Mesendoderm (in vitro differentiated cells): ENCODE measurements at regions not wholly inside any gene's neighbourhood (a gene's known extent, or its start where the extent isn't known, plus 50 kb on each side); places are given as distances from the start of the nearest gene placed in this dataset.

Experiments
- DNase-seq: peaks from one replicate; pipeline ENCODE4 v3.0.0; 2013
- H2AK5ac ChIP-seq: 2 replicates; pipeline ENCODE4 v1.6.1; 2013; ENCODE audit warnings: low read length, inconsistent platforms
- H2BK120ac ChIP-seq: 2 replicates; pipeline ENCODE4 v1.6.1; 2013; ENCODE audit warnings: low read depth, mild to moderate bottlenecking, low read length, moderate library complexity, mixed read lengths
- H2BK15ac ChIP-seq: replicated peaks from 2 replicates; pipeline ENCODE4 v1.6.1; 2013; ENCODE audit warnings: low read depth, mild to moderate bottlenecking, moderate library complexity
- H2BK5ac ChIP-seq: 2 replicates; pipeline ENCODE4 v1.6.1; 2013; ENCODE audit warnings: low read length, inconsistent platforms
- H3K18ac ChIP-seq: 2 replicates; pipeline ENCODE4 v1.6.1; 2013; ENCODE audit warnings: mild to moderate bottlenecking, low read length, mixed read lengths
- H3K23ac ChIP-seq: one replicate; pipeline ENCODE4 v1.6.1; 2013; ENCODE audit warnings: low read length
- H3K27ac ChIP-seq: 2 replicates; pipeline ENCODE4 v1.5.1; 2013; ENCODE audit warnings: low read depth, mild to moderate bottlenecking, inconsistent platforms, low read length, moderate library complexity
- H3K27me3 ChIP-seq: 2 replicates; pipeline ENCODE4 v1.6.1; 2013; ENCODE audit warnings: low read length, control low read depth, mild to moderate bottlenecking, inconsistent platforms; ENCODE audit not compliant: insufficient read depth, poor library complexity
- H3K36me3 ChIP-seq: 2 replicates; pipeline ENCODE4 v1.6.1; 2013; ENCODE audit warnings: low read length, inconsistent platforms; ENCODE audit not compliant: control insufficient read depth, insufficient read depth
- H3K4ac ChIP-seq: one replicate; pipeline ENCODE4 v1.6.1; 2013; ENCODE audit warnings: low read depth, mild to moderate bottlenecking, low read length, moderate library complexity
- H3K4me1 ChIP-seq: 2 replicates; pipeline ENCODE4 v1.6.1; 2013; ENCODE audit warnings: low read depth, low read length, inconsistent platforms; ENCODE audit not compliant: control insufficient read depth
- H3K4me2 ChIP-seq: 2 replicates; pipeline ENCODE4 v1.6.1; 2013; ENCODE audit warnings: low read length
- H3K4me3 ChIP-seq: 2 replicates; pipeline ENCODE4 v1.5.1; 2013; ENCODE audit warnings: mild to moderate bottlenecking, low read length
- H3K56ac ChIP-seq: one replicate; pipeline ENCODE4 v1.6.1; 2013; ENCODE audit warnings: low read length
- H3K79me1 ChIP-seq: 2 replicates; pipeline ENCODE4 v1.6.1; 2013; ENCODE audit warnings: low read length, inconsistent platforms
- H3K79me2 ChIP-seq: 2 replicates; pipeline ENCODE4 v1.6.1; 2013; ENCODE audit warnings: mild to moderate bottlenecking, low read length; ENCODE audit not compliant: control insufficient read depth, insufficient read depth
- H3K9ac ChIP-seq: 2 replicates; pipeline ENCODE4 v1.6.1; 2013; ENCODE audit warnings: low read length, inconsistent platforms
- H4K5ac ChIP-seq: one replicate; pipeline ENCODE4 v1.6.1; 2013; ENCODE audit warnings: low read length
- H4K8ac ChIP-seq: one replicate; pipeline ENCODE4 v1.6.1; 2013; ENCODE audit warnings: low read depth, mild to moderate bottlenecking, control low read depth, low read length, moderate library complexity
- WGBS: extraction: QIAGEN DNeasy Blood & Tissue Kit; methylation state at CpG from one replicate; pipeline ENCODE4 v1.1.7; 2013; ENCODE audit warnings: low lambda C conversion rate, missing lambda C conversion rate; ENCODE audit not compliant: insufficient coverage; ENCODE audit errors: extremely low coverage; 5-methylcytosine and 5-hydroxymethylcytosine counted together

GRCh38 chr10:7100032-7100702 is 310.7 kb downstream of the SFMBT2 start:
- Histone ChIP-seq H3K4ac (no peak overlapping the region), H4K5ac (no peak overlapping the region), H3K27me3 (no peaks in the 10 kb centered on the region), H3K79me1 (no peaks in the 10 kb centered on the region), H4K8ac (no peak overlapping the region), H2BK120ac (no peak overlapping the region), H3K36me3 (no peaks in the 10 kb centered on the region), H2BK5ac (no peak overlapping the region), H3K4me1 (no peaks in the 10 kb centered on the region), H3K9ac (no peak overlapping the region), H3K4me3 (no peak overlapping the region), H2BK15ac (no peak overlapping the region), H3K79me2 (no peaks in the 10 kb centered on the region), H3K27ac (no peak overlapping the region), H2AK5ac (no peak overlapping the region), H3K4me2 (no peak overlapping the region), H3K56ac (no peak overlapping the region), H3K18ac (no peak overlapping the region), H3K23ac (no peak overlapping the region)
- no CpG with 5 or more reads among the region's 8 CpGs for WGBS
- no peak for DNase-seq

GRCh38 chr10:7098160-7098762 is 312.6 kb downstream of the SFMBT2 start:
- WGBS = 100% methylated on average over 2 of the region's 3 CpGs
- H3K4me1 ChIP-seq = no peaks in the 10 kb centered on the region
- H4K5ac ChIP-seq = no peak overlapping the region
- H3K18ac ChIP-seq = no peak overlapping the region
- no peaks in the 10 kb centered on the region for H3K27me3 ChIP-seq
- no peak overlapping the region for H3K4me3 ChIP-seq
- no peak overlapping the region for H3K23ac ChIP-seq
- H3K56ac ChIP-seq = no peak overlapping the region
- H2BK15ac ChIP-seq = no peak overlapping the region
- H2BK5ac ChIP-seq = no peak overlapping the region
- DNase-seq = no peak
- no peak overlapping the region for H3K4ac ChIP-seq
- H3K27ac ChIP-seq = no peak overlapping the region
- no peaks in the 10 kb centered on the region for H3K79me1 ChIP-seq
- no peak overlapping the region for H2AK5ac ChIP-seq
- H3K36me3 ChIP-seq = no peaks in the 10 kb centered on the region
- no peak overlapping the region for H3K9ac ChIP-seq
- H4K8ac ChIP-seq = no peak overlapping the region
- no peak overlapping the region for H2BK120ac ChIP-seq
- no peaks in the 10 kb centered on the region for H3K79me2 ChIP-seq
- H3K4me2 ChIP-seq = no peak overlapping the region

GRCh38 chr10:7094781-7095180 is 316.1 kb downstream of the SFMBT2 start:
- no peaks in the 10 kb centered on the region for H3K36me3 ChIP-seq
- no peak overlapping the region for H4K8ac ChIP-seq
- no peak overlapping the region for H3K23ac ChIP-seq
- H3K4me2 ChIP-seq = no peak overlapping the region
- no peak overlapping the region for H2BK5ac ChIP-seq
- no peak overlapping the region for H2BK120ac ChIP-seq
- no peaks in the 10 kb centered on the region for H3K4me1 ChIP-seq
- H3K18ac ChIP-seq = no peak overlapping the region
- no peaks in the 10 kb centered on the region for H3K79me1 ChIP-seq
- H4K5ac ChIP-seq = no peak overlapping the region
- no CpG with 5 or more reads among the region's 6 CpGs for WGBS
- no peaks in the 10 kb centered on the region for H3K27me3 ChIP-seq
- no peak overlapping the region for H2AK5ac ChIP-seq
- no peak overlapping the region for H3K27ac ChIP-seq
- no peak overlapping the region for H2BK15ac ChIP-seq
- no peak overlapping the region for H3K9ac ChIP-seq
- no peaks in the 10 kb centered on the region for H3K79me2 ChIP-seq
- no peak for DNase-seq
- no peak overlapping the region for H3K4ac ChIP-seq
- no peak overlapping the region for H3K4me3 ChIP-seq
- H3K56ac ChIP-seq = no peak overlapping the region

- Histone ChIP-seq H4K5ac (no peak overlapping the region), H3K56ac (no peak overlapping the region), H3K79me2 (no peaks in the 10 kb centered on the region), H3K4ac (no peak overlapping the region), H4K8ac (no peak overlapping the region), H3K9ac (no peak overlapping the region), H3K27ac (no peak overlapping the region), H3K4me3 (no peak overlapping the region), H2BK15ac (no peak overlapping the region), H2AK5ac (no peak overlapping the region), H3K23ac (no peak overlapping the region), H3K27me3 (no peaks in the 10 kb centered on the region), H2BK120ac (no peak overlapping the region), H3K4me1 (no peaks in the 10 kb centered on the region), H2BK5ac (no peak overlapping the region), H3K79me1 (no peaks in the 10 kb centered on the region), H3K18ac (no peak overlapping the region), H3K4me2 (no peak overlapping the region), H3K36me3 (no peaks in the 10 kb centered on the region)
- no CpG with 5 or more reads among the region's 5 CpGs for WGBS
- DNase-seq = no peak
These were observed 317.5 kb downstream of the SFMBT2 start for GRCh38 chr10:7093368-7093767.

- Histone ChIP-seq H3K56ac (no peak overlapping the region), H3K36me3 (no peaks in the 10 kb centered on the region), H3K79me1 (no peaks in the 10 kb centered on the region), H2BK5ac (no peak overlapping the region), H3K4me3 (no peak overlapping the region), H3K4me1 (no peaks in the 10 kb centered on the region), H4K8ac (no peak overlapping the region), H3K18ac (no peak overlapping the region), H2BK120ac (no peak overlapping the region), H3K27ac (no peak overlapping the region), H3K23ac (no peak overlapping the region), H3K9ac (no peak overlapping the region), H2BK15ac (no peak overlapping the region), H3K27me3 (no peaks in the 10 kb centered on the region), H2AK5ac (no peak overlapping the region), H3K4ac (no peak overlapping the region), H3K4me2 (no peak overlapping the region), H4K5ac (no peak overlapping the region), H3K79me2 (no peaks in the 10 kb centered on the region)
- no CpG with 5 or more reads among the region's 7 CpGs for WGBS
- DNase-seq = no peak
These were observed 318.2 kb downstream of the SFMBT2 start for GRCh38 chr10:7092603-7093002.

DNA sequence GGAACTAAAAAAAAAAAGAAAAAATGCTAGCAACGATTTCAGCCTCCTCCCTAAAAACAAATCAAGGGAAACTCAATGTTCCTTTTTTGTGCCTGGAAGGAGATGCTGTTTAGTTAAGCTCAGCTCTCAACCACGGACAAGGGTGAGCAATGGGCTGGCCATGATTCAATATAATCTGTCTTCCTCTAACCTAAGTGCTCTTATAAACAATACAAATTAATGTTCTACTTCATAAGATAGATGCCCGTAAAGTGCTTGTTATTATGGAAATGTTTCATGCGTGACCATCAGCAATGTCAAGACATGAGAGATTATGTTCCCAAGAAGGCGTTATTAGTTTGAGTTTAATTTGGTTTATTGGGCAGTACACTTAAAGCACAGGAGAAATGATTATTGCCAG is 320.3 kb downstream of the SFMBT2 start:
- Histone ChIP-seq H3K4me3 (no peak overlapping the region), H3K27ac (no peak overlapping the region), H3K4me1 (no peaks in the 10 kb centered on the region), H3K4me2 (no peak overlapping the region), H2BK15ac (no peak overlapping the region), H3K56ac (no peak overlapping the region), H3K18ac (no peak overlapping the region), H2BK120ac (no peak overlapping the region), H3K9ac (no peak overlapping the region), H2BK5ac (no peak overlapping the region), H3K23ac (no peak overlapping the region), H3K27me3 (no peaks in the 10 kb centered on the region), H3K79me2 (no peaks in the 10 kb centered on the region), H2AK5ac (no peak overlapping the region), H4K8ac (no peak overlapping the region), H3K79me1 (no peaks in the 10 kb centered on the region), H3K4ac (no peak overlapping the region), H4K5ac (no peak overlapping the region), H3K36me3 (no peaks in the 10 kb centered on the region)
- no peak for DNase-seq
- WGBS = no CpG with 5 or more reads among the region's 5 CpGs
